ENCODE measurements at regions not wholly inside any gene's neighbourhood (a gene's known extent, or its start where the extent isn't known, plus 50 kb on each side); places are given as distances from the start of the nearest gene placed in this dataset.
"Not testable (repeated sequence)": the region's sequence is repeated elsewhere in the genome, so short reads cannot be mapped to it uniquely, and the experiment has no call there.

DNA sequence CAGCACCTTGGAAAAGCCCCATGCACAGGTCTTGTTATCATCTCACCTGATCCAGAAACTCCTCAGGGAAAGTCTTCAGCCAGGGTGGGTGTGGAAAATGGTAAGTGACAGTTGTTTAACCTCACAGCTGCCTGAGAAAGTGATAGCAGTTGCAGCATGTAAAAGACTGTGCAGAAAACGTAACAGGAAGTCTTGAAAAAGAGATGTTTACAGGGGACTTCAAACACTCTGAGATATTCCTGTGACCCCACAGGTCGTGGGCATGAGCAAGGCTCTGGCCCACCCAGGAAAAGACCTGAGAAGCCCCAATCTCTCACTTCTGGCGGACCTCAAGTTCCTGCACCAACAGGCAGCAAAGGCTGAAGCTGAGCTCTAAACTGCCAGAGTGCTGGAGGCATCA is 826.9 kb downstream of the UQCRFS1 start:
- Histone ChIP-seq H3K9me3 (ENCODE audit: insufficient read depth, low read depth, low read length) (no peaks in the 10 kb centered on the region), H3K27ac (ENCODE audit: low read depth, low read length) (no peak overlapping the region), H3K36me3 (ENCODE audit: insufficient read depth, low read length) (no peaks in the 10 kb centered on the region), H3K27me3 (ENCODE audit: insufficient read depth, low read length) (no peaks in the 10 kb centered on the region), H3K4me3 (ENCODE audit: low read length) (no peak overlapping the region), H3K4me1 (ENCODE audit: insufficient read depth, low read length) (no peaks in the 10 kb centered on the region), H3K9ac (ENCODE audit: low read depth, low read length) (no peak overlapping the region)
- 85% methylated on average over 3 of the region's 3 CpGs for WGBS

DNA sequence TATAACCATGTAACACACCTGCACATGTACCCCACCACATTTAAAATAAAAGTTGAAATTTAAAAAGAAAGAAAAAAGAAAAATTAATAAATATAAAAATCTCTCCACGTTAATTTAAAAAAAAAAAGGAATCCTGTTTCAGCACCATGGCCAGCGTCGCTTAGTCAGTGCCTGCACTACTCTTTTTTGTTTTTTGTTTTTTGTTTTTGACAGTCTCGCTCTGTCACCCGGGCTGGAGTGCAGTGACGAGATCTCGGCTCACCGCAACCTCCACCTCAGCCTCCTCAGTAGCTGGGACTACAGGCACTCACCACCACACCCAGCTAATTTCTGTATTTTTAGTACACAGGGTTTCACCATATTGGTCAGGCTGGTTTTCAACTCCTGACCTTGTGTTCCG is 835.9 kb downstream of the UQCRFS1 start:
- 51% methylated on average over 8 of the region's 9 CpGs for WGBS
- Histone ChIP-seq H3K9me3 (ENCODE audit: insufficient read depth, low read depth, low read length) (no peaks in the 10 kb centered on the region), H3K9ac (ENCODE audit: low read depth, low read length) (no peak overlapping the region)

DNA sequence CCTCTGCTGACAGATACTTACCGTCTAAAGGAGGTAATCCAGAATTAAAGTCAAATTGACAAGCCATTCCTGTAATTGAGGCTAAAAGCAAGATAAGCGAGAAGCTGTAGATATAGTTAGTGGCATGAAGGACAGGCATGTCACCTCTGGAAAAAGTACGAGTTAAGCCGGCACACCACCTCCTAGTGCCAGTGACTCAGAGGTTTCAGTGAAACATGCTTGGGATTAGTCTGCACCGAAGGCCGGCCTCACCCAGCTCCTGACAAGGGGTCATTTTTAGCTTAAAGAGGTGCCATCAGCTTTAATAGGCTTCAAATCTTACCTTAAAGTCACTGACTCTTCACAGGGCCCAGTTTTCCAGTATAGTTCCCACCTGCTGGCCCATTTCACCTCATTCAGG is 838.0 kb downstream of the UQCRFS1 start:
- WGBS = 85% methylated on average over 6 of the region's 6 CpGs
- no peaks in the 10 kb centered on the region for H3K4me1 ChIP-seq (ENCODE audit: insufficient read depth, low read length)
- H3K36me3 ChIP-seq (ENCODE audit: insufficient read depth, low read length) = no peaks in the 10 kb centered on the region
- no peaks in the 10 kb centered on the region for H3K9me3 ChIP-seq (ENCODE audit: insufficient read depth, low read depth, low read length)
- no peaks in the 10 kb centered on the region for H3K27me3 ChIP-seq (ENCODE audit: insufficient read depth, low read length)
- no peak overlapping the region for H3K4me3 ChIP-seq (ENCODE audit: low read length)
- no peak overlapping the region for H3K9ac ChIP-seq (ENCODE audit: low read depth, low read length)
- H3K27ac ChIP-seq (ENCODE audit: low read depth, low read length) = no peak overlapping the region

More for the DNA sequence above, 835.9 kb downstream of the UQCRFS1 start:
- no peaks in the 10 kb centered on the region for H3K27me3 ChIP-seq (ENCODE audit: insufficient read depth, low read length)
- no peak overlapping the region for H3K27ac ChIP-seq (ENCODE audit: low read depth, low read length)
- H3K4me1 ChIP-seq (ENCODE audit: insufficient read depth, low read length) = no peaks in the 10 kb centered on the region
- no peak overlapping the region for H3K4me3 ChIP-seq (ENCODE audit: low read length)
- no peaks in the 10 kb centered on the region for H3K36me3 ChIP-seq (ENCODE audit: insufficient read depth, low read length)

DNA sequence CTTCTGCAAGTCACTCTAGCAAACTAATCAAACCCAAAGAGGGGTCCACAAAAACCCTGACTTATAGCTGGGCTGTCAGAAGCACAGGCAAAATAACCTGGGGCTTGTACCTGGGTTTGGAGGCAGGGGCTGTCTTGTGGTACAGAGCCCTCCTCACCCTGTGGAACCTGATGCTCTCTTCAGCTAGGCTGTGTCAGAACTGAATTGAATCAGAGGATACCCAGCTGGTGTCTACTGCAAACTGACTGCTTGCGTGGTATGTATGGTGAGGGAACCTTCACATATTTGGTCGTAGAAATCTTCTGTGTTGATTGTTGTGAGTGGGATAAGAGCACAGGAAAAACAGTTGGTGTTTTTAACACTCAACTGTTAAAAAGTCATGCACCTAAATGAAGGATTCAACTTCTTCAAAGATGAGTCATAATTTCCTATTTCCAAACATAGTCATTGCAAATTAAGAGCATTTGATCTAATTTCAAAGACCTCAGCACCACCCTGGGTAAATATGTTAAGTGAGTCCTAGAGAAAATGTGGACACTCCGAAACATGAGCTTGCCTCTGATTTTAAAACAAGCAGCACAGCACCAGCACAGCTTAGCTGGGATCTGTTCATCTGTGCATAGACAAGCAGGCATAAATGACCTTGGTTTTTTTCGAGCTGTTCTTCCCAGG is 840.2 kb downstream of the UQCRFS1 start:
- Histone ChIP-seq H3K9ac (ENCODE audit: low read depth, low read length) (no peak overlapping the region), H3K4me3 (ENCODE audit: low read length) (no peak overlapping the region), H3K36me3 (ENCODE audit: insufficient read depth, low read length) (no peaks in the 10 kb centered on the region), H3K27ac (ENCODE audit: low read depth, low read length) (no peak overlapping the region), H3K9me3 (ENCODE audit: insufficient read depth, low read depth, low read length) (no peaks in the 10 kb centered on the region), H3K27me3 (ENCODE audit: insufficient read depth, low read length) (no peaks in the 10 kb centered on the region), H3K4me1 (ENCODE audit: insufficient read depth, low read length) (no peaks in the 10 kb centered on the region)
- 82% methylated on average over 4 of the region's 4 CpGs for WGBS

DNA sequence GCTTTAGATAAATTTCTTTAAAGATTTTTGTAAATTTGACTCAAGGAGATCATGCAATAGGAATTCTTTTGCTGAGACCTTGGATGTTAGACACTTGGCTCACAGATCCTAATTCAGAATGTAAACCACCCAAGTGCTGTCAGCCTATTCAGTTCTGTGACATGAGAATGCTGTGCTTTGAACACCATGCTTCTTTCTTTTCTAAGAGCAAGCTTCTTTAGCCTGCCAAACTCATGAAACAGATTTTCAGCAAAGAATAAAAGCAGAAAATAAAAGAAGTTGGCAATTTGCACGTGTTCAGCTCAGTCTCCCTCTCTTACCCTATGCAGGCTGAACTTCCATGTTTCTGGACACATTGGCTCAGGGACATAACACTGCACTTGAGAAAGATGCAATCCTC is 845.8 kb downstream of the UQCRFS1 start:
- H3K27ac ChIP-seq (ENCODE audit: low read depth, low read length) = no peak overlapping the region
- no peaks in the 10 kb centered on the region for H3K27me3 ChIP-seq (ENCODE audit: insufficient read depth, low read length)
- WGBS = 84% methylated on average over 1 of the region's 1 CpG
- H3K9me3 ChIP-seq (ENCODE audit: insufficient read depth, low read depth, low read length) = no peaks in the 10 kb centered on the region
- H3K9ac ChIP-seq (ENCODE audit: low read depth, low read length) = no peak overlapping the region
- H3K4me3 ChIP-seq (ENCODE audit: low read length) = no peak overlapping the region
- H3K4me1 ChIP-seq (ENCODE audit: insufficient read depth, low read length) = no peaks in the 10 kb centered on the region
- H3K36me3 ChIP-seq (ENCODE audit: insufficient read depth, low read length) = no peaks in the 10 kb centered on the region

DNA sequence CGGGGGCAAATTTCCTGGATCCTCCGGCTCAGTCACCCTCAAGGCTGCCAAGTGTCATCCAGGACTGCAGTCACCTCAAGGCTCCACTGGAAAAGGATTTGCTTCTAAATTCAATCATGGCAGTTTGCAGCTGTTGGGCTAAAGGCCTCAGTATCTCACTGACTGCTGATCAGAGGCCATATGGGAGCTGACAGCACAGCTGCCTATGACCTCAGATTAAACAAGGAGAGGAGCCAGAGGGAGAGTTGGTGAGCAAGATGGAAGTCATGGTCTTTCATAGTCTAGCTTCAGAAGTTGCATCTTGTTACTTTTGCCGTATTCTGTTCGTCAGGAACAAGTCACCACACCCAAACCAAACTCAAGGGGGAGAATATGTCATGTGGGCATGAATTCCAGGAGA is 849.7 kb downstream of the UQCRFS1 start:
- H3K9me3 ChIP-seq (ENCODE audit: insufficient read depth, low read depth, low read length) = no peaks in the 10 kb centered on the region
- H3K4me3 ChIP-seq (ENCODE audit: low read length) = no peak overlapping the region
- H3K27me3 ChIP-seq (ENCODE audit: insufficient read depth, low read length) = no peaks in the 10 kb centered on the region
- 95% methylated on average over 2 of the region's 4 CpGs for WGBS
- H3K9ac ChIP-seq (ENCODE audit: low read depth, low read length) = no peak overlapping the region
- no peaks in the 10 kb centered on the region for H3K36me3 ChIP-seq (ENCODE audit: insufficient read depth, low read length)
- H3K4me1 ChIP-seq (ENCODE audit: insufficient read depth, low read length) = peaks cover 18% of the 10 kb centered on the region
- H3K27ac ChIP-seq (ENCODE audit: low read depth, low read length) = no peak overlapping the region

DNA sequence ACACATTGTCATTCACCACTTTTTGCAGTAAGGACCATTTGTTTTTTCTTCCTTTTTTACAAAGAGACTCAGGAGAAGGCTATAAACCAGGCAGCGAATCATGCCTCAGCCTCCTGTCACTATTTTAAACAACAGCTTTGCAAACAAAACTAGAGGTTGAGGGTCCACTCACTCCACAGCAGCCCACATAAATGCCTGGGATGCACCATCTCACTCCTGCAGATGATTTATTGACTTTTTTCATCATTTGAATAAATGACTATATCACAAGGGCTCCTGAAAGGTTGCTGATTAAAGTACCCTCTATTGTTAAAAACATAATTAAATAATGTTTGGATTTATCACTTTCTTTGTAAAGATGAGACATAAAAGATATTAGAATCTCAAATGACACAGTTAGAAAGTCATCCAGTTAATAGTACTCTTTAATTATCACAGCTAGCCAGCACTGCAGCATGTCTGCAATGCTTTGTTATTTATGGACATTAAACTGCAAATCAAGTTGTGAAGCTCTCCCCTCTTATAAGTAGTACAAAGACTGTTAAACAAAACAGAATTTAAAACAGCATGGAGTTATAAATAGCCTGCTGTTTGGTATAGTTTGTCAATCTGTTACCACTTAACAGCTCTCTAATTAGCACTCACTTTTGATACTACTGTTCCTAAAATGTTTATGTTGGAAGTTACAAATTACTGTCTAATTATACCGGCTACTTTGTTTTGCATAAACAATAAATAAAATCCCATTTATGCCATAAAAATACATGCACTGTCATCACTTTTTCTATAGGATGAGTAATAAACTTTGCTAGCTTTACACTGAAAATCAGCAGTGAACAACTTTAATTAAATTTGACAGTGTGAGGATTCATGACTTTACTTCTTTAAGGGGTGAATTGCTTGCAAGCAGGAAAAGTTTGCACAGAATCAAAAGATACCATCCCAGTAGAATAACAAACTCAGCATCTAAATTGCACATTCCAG is 853.2 kb downstream of the UQCRFS1 start:
- Histone ChIP-seq H3K9ac (ENCODE audit: low read depth, low read length) (no peak overlapping the region), H3K27ac (ENCODE audit: low read depth, low read length) (no peak overlapping the region), H3K4me3 (ENCODE audit: low read length) (no peak overlapping the region), H3K36me3 (ENCODE audit: insufficient read depth, low read length) (no peaks in the 10 kb centered on the region), H3K9me3 (ENCODE audit: insufficient read depth, low read depth, low read length) (no peaks in the 10 kb centered on the region), H3K4me1 (ENCODE audit: insufficient read depth, low read length) (peaks cover 18% of the 10 kb centered on the region), H3K27me3 (ENCODE audit: insufficient read depth, low read length) (no peaks in the 10 kb centered on the region)
- WGBS = 79% methylated on average over 1 of the region's 2 CpGs

DNA sequence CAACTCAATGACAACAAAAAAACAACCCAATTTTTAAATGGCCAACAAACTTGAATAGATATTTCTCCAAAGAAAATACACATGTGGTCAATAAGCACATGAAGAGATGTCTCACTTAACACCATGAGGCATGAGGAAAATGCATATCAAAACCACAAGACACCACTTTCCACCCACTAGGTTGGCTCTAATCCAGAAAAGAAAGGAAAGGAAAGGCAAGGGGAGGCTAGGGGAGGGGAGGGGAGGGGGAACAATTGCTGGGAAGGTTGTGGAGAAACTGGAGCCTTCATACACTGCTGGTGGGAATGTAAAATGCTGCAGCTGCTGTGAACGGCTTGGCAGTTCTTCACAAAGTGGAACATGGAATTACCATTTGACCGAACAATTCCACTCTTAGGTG is 854.3 kb downstream of the UQCRFS1 start:
- no peaks in the 10 kb centered on the region for H3K27me3 ChIP-seq (ENCODE audit: insufficient read depth, low read length)
- WGBS = 61% methylated on average over 2 of the region's 2 CpGs
- no peaks in the 10 kb centered on the region for H3K36me3 ChIP-seq (ENCODE audit: insufficient read depth, low read length)
- peaks cover 18% of the 10 kb centered on the region for H3K4me1 ChIP-seq (ENCODE audit: insufficient read depth, low read length)
- no peak overlapping the region for H3K4me3 ChIP-seq (ENCODE audit: low read length)
- no peaks in the 10 kb centered on the region for H3K9me3 ChIP-seq (ENCODE audit: insufficient read depth, low read depth, low read length)
- no peak overlapping the region for H3K27ac ChIP-seq (ENCODE audit: low read depth, low read length)
- no peak overlapping the region for H3K9ac ChIP-seq (ENCODE audit: low read depth, low read length)

DNA sequence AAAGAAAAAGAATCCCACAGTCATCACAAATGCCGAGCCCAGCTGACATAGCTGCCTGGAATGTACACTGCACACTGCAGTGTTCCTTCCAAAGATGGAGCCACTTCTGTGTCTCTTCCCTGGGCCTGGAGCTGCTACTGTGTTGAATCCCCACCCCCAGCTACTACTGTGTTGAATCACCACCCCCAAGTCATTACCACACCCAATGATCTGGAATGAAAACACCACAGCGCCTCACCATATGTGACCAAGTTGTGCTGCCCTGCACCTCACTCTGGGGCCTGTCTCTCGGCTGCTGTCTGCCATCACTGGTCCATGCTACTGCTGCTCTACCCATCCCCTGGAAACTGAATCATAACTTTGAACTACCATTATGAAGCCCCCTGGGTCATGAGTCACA is 861.2 kb downstream of the UQCRFS1 start:
- WGBS = 93% methylated on average over 3 of the region's 3 CpGs
- H3K9me3 ChIP-seq (ENCODE audit: insufficient read depth, low read depth, low read length) = no peaks in the 10 kb centered on the region

DNA sequence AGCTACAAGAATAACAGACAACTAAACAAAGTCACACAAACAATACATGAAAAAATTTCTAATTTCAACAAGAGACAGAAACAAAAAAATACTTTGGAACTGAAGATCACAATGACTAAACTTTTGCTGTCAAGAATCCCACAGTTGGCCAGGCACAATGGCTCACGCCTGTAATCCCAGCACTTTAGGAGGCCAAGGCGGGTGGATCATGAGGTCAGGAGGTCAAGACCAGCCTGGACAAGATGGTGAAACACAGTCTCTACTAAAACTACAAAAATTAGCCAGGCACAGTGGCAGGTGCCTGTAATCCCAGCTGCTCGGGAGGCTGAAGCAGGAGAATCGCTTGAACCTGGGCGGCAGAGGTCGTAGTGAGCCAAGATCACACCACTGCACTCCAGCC is 861.6 kb downstream of the UQCRFS1 start:
- H3K27me3 ChIP-seq (ENCODE audit: insufficient read depth, low read length); H3K4me1 ChIP-seq (ENCODE audit: insufficient read depth, low read length); H3K36me3 ChIP-seq (ENCODE audit: insufficient read depth, low read length); H3K9me3 ChIP-seq (ENCODE audit: insufficient read depth, low read depth, low read length); H3K27ac ChIP-seq (ENCODE audit: low read depth, low read length); H3K9ac ChIP-seq (ENCODE audit: low read depth, low read length); H3K4me3 ChIP-seq (ENCODE audit: low read length): not testable (repeated sequence)
- 94% methylated on average over 6 of the region's 6 CpGs for WGBS

More for the DNA sequence above, 861.2 kb downstream of the UQCRFS1 start:
- no peak overlapping the region for H3K4me3 ChIP-seq (ENCODE audit: low read length)
- H3K36me3 ChIP-seq (ENCODE audit: insufficient read depth, low read length) = no peaks in the 10 kb centered on the region
- no peak overlapping the region for H3K27ac ChIP-seq (ENCODE audit: low read depth, low read length)
- H3K4me1 ChIP-seq (ENCODE audit: insufficient read depth, low read length) = no peaks in the 10 kb centered on the region
- no peak overlapping the region for H3K9ac ChIP-seq (ENCODE audit: low read depth, low read length)
- H3K27me3 ChIP-seq (ENCODE audit: insufficient read depth, low read length) = no peaks in the 10 kb centered on the region

DNA sequence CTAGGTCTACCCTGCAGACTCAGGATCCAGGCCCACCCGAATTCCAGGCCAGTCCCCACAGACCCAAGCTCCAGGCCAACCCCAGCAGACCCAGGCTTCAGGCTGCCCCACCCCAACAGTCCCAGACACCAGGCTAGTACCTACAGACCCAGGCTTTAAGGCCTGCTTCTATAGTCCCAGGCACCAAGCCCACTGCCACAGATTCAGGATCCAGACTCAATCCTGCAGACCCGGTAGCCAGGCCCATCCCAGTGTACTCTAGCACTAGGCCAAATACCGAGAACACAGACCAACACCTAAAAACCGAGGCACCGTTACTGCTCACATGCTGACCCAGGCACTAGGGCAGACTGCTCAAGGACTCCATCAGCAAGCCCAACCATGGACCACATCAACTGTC is 862.3 kb downstream of the UQCRFS1 start:
- Histone ChIP-seq H3K4me1 (ENCODE audit: insufficient read depth, low read length) (no peaks in the 10 kb centered on the region), H3K4me3 (ENCODE audit: low read length) (no peak overlapping the region), H3K9me3 (ENCODE audit: insufficient read depth, low read depth, low read length) (no peaks in the 10 kb centered on the region), H3K27ac (ENCODE audit: low read depth, low read length) (no peak overlapping the region), H3K9ac (ENCODE audit: low read depth, low read length) (no peak overlapping the region), H3K36me3 (ENCODE audit: insufficient read depth, low read length) (no peaks in the 10 kb centered on the region), H3K27me3 (ENCODE audit: insufficient read depth, low read length) (no peaks in the 10 kb centered on the region)
- 86% methylated on average over 5 of the region's 5 CpGs for WGBS
